Omental fat pad (tissue), 3 donors: ENCODE measurements at regions not wholly inside any gene's neighbourhood (a gene's known extent, or its start where the extent isn't known, plus 50 kb on each side); places are given as distances from the start of the nearest gene placed in this dataset.
"Not testable (repeated sequence)": the region's sequence is repeated elsewhere in the genome, so short reads cannot be mapped to it uniquely, and the experiment has no call there.

Source experiments
- ATAC-seq: fragments of 150-250 bp; one replicate; pipeline ENCODE4 v1.9.1; 2016; ENCODE audit warnings: mild to moderate bottlenecking, moderate library complexity; ENCODE audit not compliant: low FRiP score
- DNase-seq: peaks from one replicate; pipeline ENCODE4 v3.0.0-alpha.2; 2019; ENCODE audit warnings: low spot score
- CTCF ChIP-seq, 3 donors: fragments of 450-650 bp; IDR thresholded peaks; one replicate each; pipeline ENCODE4 v1.5.1; 2016 to 2017; ENCODE audit warnings: antibody characterized with exemption in 3 of 3, mild to moderate bottlenecking in 3 of 3, moderate library complexity in 2 of 3

GRCh38 chr3:147160984-147161383 lies 245.4 kb downstream of the ZIC4 start:
- no peak for TF ChIP-seq CTCF (IDR thresholded peaks at IDR 0.05)
- ATAC-seq (no peak), DNase-seq (no peak)

- DNase-seq (no peak), ATAC-seq (no peak)
- no peak for TF ChIP-seq CTCF (IDR thresholded peaks at IDR 0.05)
These were observed 247.2 kb downstream of the ZIC4 start for GRCh38 chr3:147159141-147159540.

GRCh38 chr3:147157631-147158030 lies 248.7 kb downstream of the ZIC4 start:
- TF ChIP-seq CTCF (IDR thresholded peaks at IDR 0.05), result no peak
- no peak for DNase-seq
- ATAC-seq, result no peak

GRCh38 chr3:147154988-147155387 lies 251.4 kb downstream of the ZIC4 start:
- not testable (repeated sequence) for ATAC-seq, DNase-seq

- TF ChIP-seq CTCF (IDR thresholded peaks at IDR 0.05), result no peak
- no peak for ATAC-seq
- no peak for DNase-seq
These were observed 252.4 kb downstream of the ZIC4 start for GRCh38 chr3:147153830-147154539.

- no peak for DNase-seq
- no peak for TF ChIP-seq CTCF (IDR thresholded peaks at IDR 0.05)
- no peak for ATAC-seq
These were observed 253.9 kb downstream of the ZIC4 start for GRCh38 chr3:147152476-147152875.

- no peak for DNase-seq
- ATAC-seq, result no peak
- TF ChIP-seq CTCF (IDR thresholded peaks at IDR 0.05), result no peak
These were observed 264.6 kb downstream of the ZIC4 start for GRCh38 chr3:147141516-147142288.
